AG20443 (cell line): ENCODE measurements at regions not wholly inside any gene's neighbourhood (a gene's known extent, or its start where the extent isn't known, plus 50 kb on each side); places are given as distances from the start of the nearest gene placed in this dataset.

Experiments used
- DNase-seq: peaks from one replicate; pipeline ENCODE4 v3.0.0; 2012; ENCODE audit warnings: low spot score, mixed read lengths

GRCh38 chr2:16119741-16120140 lies 179.4 kb downstream of the MYCN start:
- no peak for DNase-seq

- DNase-seq = no peak
These were observed 178.6 kb downstream of the MYCN start for GRCh38 chr2:16118611-16119590.

- no peak for DNase-seq
These were observed 177.7 kb downstream of the MYCN start for GRCh38 chr2:16117791-16118610.

- no peak for DNase-seq
These were observed 176.8 kb downstream of the MYCN start for GRCh38 chr2:16117021-16117700.

GRCh38 chr2:16115881-16116830 lies 175.8 kb downstream of the MYCN start:
- DNase-seq = no peak

- DNase-seq = no peak
These were observed 174.9 kb downstream of the MYCN start for GRCh38 chr2:16115291-16115690.

GRCh38 chr2:16114836-16115235 lies 174.5 kb downstream of the MYCN start:
- DNase-seq = no peak

- no peak for DNase-seq
These were observed 173.7 kb downstream of the MYCN start for GRCh38 chr2:16114070-16114469.

- no peak for DNase-seq
These were observed 173.2 kb downstream of the MYCN start for GRCh38 chr2:16113568-16113967.

- DNase-seq = no peak
These were observed 172.7 kb downstream of the MYCN start for GRCh38 chr2:16112972-16113560.

- no peak for DNase-seq
These were observed 172.1 kb downstream of the MYCN start for GRCh38 chr2:16112251-16112971.

- DNase-seq = no peak
These were observed 171.5 kb downstream of the MYCN start for GRCh38 chr2:16111838-16112210.

GRCh38 chr2:16109821-16110310 lies 169.5 kb downstream of the MYCN start:
- no peak for DNase-seq

GRCh38 chr2:16109368-16109820 lies 169.0 kb downstream of the MYCN start:
- DNase-seq = no peak

- no peak for DNase-seq
These were observed 166.9 kb downstream of the MYCN start for GRCh38 chr2:16107246-16107645.

- DNase-seq = no peak
These were observed 166.3 kb downstream of the MYCN start for GRCh38 chr2:16106619-16107018.

- no peak for DNase-seq
These were observed 165.4 kb downstream of the MYCN start for GRCh38 chr2:16105669-16106281.

- DNase-seq = no peak
These were observed 164.8 kb downstream of the MYCN start for GRCh38 chr2:16104949-16105668.
